A673 (cell line): ENCODE measurements at regions not wholly inside any gene's neighbourhood (a gene's known extent, or its start where the extent isn't known, plus 50 kb on each side); places are given as distances from the start of the nearest gene placed in this dataset.

ENCODE experiments used
- BruUV-seq: library from RNA; stranded (reverse); fragments of 400-500 nt; replicated peaks from 2 replicates; lab custom pipeline; 2021; lab: Mats Ljungman, UMichigan
- CTCF ChIA-PET: fragments of 300-600 bp; sonication (Branson Sonifier 250); formaldehyde crosslinking; loops from one replicate; lab custom pipeline; 2022; ENCODE audit warnings: antibody characterized with exemption; lab: Charles Lee
- POLR2A ChIA-PET: fragments of 300-600 bp; sonication (Branson Sonifier 250); formaldehyde crosslinking; loops from one replicate; lab custom pipeline; 2022; ENCODE audit warnings: antibody characterized with exemption; ENCODE audit not compliant: low non-redundant PET; lab: Charles Lee
- DNase-seq: peaks from one replicate; pipeline ENCODE4 v3.0.0-alpha.2; 2015; ENCODE audit warnings: low spot score
- H3K27ac ChIP-seq: fragments of 200-600 bp; sonication (generic); 2 replicates; pipeline ENCODE4 v1.5.1; 2016; ENCODE audit warnings: mixed run types, low read depth, mild to moderate bottlenecking, mixed read lengths, antibody characterized with exemption, low read length; ENCODE audit not compliant: poor library complexity, severe bottlenecking
- H3K27me3 ChIP-seq: fragments of 200-600 bp; sonication (generic); replicated peaks from 2 replicates; pipeline ENCODE4 v1.6.1; 2017; ENCODE audit warnings: mixed run types, low read depth, mild to moderate bottlenecking, mixed read lengths, antibody characterized with exemption, low read length; ENCODE audit not compliant: insufficient read depth, poor library complexity
- H3K36me3 ChIP-seq: fragments of 200-600 bp; sonication (generic); 2 replicates; pipeline ENCODE4 v1.6.1; 2016; ENCODE audit warnings: mixed run types, mild to moderate bottlenecking, mixed read lengths, antibody characterized with exemption, low read length; ENCODE audit not compliant: insufficient read depth, poor library complexity, severe bottlenecking
- H3K4me1 ChIP-seq: fragments of 200-600 bp; sonication (generic); 2 replicates; pipeline ENCODE4 v1.6.1; 2017; ENCODE audit warnings: mixed run types, mild to moderate bottlenecking, mixed read lengths, antibody characterized with exemption, low read length; ENCODE audit not compliant: insufficient read depth, poor library complexity, severe bottlenecking
- H3K4me3 ChIP-seq: fragments of 200-600 bp; sonication (generic); 2 replicates; pipeline ENCODE4 v1.5.1; 2016; ENCODE audit warnings: low read depth, mixed run types, mild to moderate bottlenecking, mixed read lengths, low read length; ENCODE audit not compliant: poor library complexity, severe bottlenecking
- H3K9me3 ChIP-seq: fragments of 200-600 bp; sonication (generic); 2 replicates; pipeline ENCODE4 v1.6.1; 2016; ENCODE audit warnings: mixed run types, low read depth, mild to moderate bottlenecking, mixed read lengths, antibody characterized with exemption, low read length; ENCODE audit not compliant: poor library complexity, severe bottlenecking
- EZH2 ChIP-seq: fragments of 200-600 bp; sonication (generic); IDR thresholded peaks from 2 replicates; pipeline ENCODE4 v1.6.1; 2017; ENCODE audit warnings: borderline replicate concordance, low read depth, mild to moderate bottlenecking, mixed read lengths, antibody characterized with exemption, low read length; ENCODE audit not compliant: poor library complexity, severe bottlenecking
- intact Hi-C: fragments of 100-400 bp; cut with micrococcal nuclease; formaldehyde crosslinking; loops from one replicate; pipeline ENCODE4 v1.10.0; 2022; ENCODE audit not compliant: unreplicated experiment
- TF ChIP-seq, protein P1 (sequence below): fragments of 300-800, 200-600 bp; sonication (generic); conservative IDR thresholded peaks from 2 replicates; pipeline ENCODE4 v1.5.1; 2017; ENCODE audit warnings: low read depth, mild to moderate bottlenecking, antibody characterized with exemption, low read length, moderate library complexity, mixed read lengths

DNA sequence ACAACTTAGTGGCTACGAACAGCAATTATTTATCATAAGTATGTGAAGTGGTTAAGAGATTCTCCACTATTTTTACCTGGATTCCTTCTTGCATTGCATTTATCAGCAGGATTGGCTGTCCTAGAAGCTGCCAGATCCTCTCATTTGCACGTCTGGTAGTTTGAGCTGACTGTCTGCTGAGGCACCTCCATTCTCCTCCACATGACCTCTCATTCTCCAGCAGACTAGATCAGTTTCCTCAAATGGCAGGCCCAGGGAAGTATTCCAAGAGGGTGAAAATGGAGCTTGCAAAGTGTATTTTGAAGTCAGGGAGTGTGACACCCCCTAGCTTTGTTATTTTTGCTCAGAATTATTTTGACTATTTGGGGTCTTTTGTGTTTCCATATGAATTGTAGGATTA is 870.1 kb downstream of the CDH11 start:
- intact Hi-C loops, result no loop called here
- TF ChIP-seq EZH2, result no peak
- TF ChIP-seq, protein P1, sequence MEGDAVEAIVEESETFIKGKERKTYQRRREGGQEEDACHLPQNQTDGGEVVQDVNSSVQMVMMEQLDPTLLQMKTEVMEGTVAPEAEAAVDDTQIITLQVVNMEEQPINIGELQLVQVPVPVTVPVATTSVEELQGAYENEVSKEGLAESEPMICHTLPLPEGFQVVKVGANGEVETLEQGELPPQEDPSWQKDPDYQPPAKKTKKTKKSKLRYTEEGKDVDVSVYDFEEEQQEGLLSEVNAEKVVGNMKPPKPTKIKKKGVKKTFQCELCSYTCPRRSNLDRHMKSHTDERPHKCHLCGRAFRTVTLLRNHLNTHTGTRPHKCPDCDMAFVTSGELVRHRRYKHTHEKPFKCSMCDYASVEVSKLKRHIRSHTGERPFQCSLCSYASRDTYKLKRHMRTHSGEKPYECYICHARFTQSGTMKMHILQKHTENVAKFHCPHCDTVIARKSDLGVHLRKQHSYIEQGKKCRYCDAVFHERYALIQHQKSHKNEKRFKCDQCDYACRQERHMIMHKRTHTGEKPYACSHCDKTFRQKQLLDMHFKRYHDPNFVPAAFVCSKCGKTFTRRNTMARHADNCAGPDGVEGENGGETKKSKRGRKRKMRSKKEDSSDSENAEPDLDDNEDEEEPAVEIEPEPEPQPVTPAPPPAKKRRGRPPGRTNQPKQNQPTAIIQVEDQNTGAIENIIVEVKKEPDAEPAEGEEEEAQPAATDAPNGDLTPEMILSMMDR, result no peak
- no peak overlapping the region for H3K27ac ChIP-seq
- H3K36me3 ChIP-seq, result no peaks in the 10 kb centered on the region
- H3K27me3 ChIP-seq, result no peaks in the 10 kb centered on the region
- no peak overlapping the region for H3K4me3 ChIP-seq
- ChIA-PET CTCF (no interaction called here), POLR2A (no interaction called here)
- H3K4me1 ChIP-seq, result no peaks in the 10 kb centered on the region
- no TSS peak for BruUV-seq
- DNase-seq, result no peak
- no peaks in the 10 kb centered on the region for H3K9me3 ChIP-seq

DNA sequence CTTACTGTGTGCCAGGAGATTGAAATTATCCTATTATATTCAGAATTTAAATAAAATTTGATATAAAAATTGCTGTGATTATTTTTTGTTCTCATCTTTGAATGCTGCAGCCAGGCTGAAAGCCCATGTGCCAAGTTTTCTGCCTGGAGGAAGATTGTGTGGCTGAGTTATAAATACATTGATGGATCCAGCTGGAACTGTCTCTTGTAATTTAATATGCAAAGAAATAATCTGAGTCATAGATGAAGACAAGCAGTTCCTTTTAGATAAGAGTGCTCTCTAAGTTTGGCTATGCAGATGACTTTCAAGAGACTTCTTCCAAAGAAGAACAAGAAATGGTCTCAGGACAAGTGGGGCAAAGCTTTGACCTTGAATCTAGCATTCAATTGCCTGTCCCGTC is 871.0 kb downstream of the CDH11 start:
- Histone ChIP-seq H3K36me3 (no peaks in the 10 kb centered on the region), H3K4me1 (no peaks in the 10 kb centered on the region), H3K27me3 (no peaks in the 10 kb centered on the region), H3K27ac (no peak overlapping the region), H3K9me3 (no peaks in the 10 kb centered on the region), H3K4me3 (no peak overlapping the region)
- no peak for DNase-seq
- intact Hi-C loops, result no loop called here
- CTCF ChIA-PET, result no interaction called here
- POLR2A ChIA-PET, result no interaction called here
- TF ChIP-seq EZH2, result no peak
- TF ChIP-seq, protein P1, result no peak
- BruUV-seq, result no TSS peak

DNA sequence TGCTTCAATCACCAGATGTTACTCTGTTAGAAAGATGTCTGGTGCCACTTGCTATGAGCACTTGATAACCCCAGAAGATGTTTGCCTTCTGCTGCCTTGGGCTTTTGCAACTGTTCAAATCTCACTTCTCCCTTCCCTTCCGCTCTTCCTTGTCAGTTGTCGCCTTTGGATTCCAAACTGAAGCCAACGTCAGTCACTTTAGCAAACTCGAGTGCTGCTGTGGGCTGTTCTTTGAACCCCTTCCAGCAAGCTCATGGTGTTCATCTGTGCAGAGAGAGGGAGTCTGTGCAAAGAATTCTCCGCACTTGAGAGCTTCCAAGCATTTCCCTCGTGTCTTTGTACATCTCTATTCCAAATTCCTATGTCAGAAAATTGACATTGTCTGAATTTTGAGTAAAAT is 879.4 kb downstream of the CDH11 start:
- Histone ChIP-seq H3K27me3 (no peaks in the 10 kb centered on the region), H3K4me3 (no peak overlapping the region), H3K4me1 (no peaks in the 10 kb centered on the region), H3K9me3 (peaks cover 5% of the 10 kb centered on the region), H3K36me3 (no peaks in the 10 kb centered on the region), H3K27ac (no peak overlapping the region)
- TF ChIP-seq, protein P1, result no peak
- no peak for TF ChIP-seq EZH2
- intact Hi-C loops, result no loop called here
- BruUV-seq, result no TSS peak
- no peak for DNase-seq
- POLR2A ChIA-PET, result no interaction called here
- CTCF ChIA-PET, result no interaction called here
